ENCODE measurements at regions not wholly inside any gene's neighbourhood (a gene's known extent, or its start where the extent isn't known, plus 50 kb on each side); places are given as distances from the start of the nearest gene placed in this dataset.
"Not testable (repeated sequence)": the region's sequence is repeated elsewhere in the genome, so short reads cannot be mapped to it uniquely, and the experiment has no call there.

- no peaks in the 10 kb centered on the region for H3K4me1 ChIP-seq
- no peak overlapping the region for H3K4me2 ChIP-seq
- WGBS (ENCODE audit: missing lambda C conversion rate) = 68% methylated on average over 2 of the region's 2 CpGs
- FAIRE-seq (no peak), DNase-seq (ENCODE audit: low read depth in 1 of 2, low spot score in 1 of 2) (no peak), ATAC-seq (no peak)
- ChIA-PET CTCF (interaction anchor here (0.7 to 1.4 kb wide), 3 partner anchors 18 to 1825 kb away, joined by 3 read pairs; no protein-coding TSS in a partner anchor), POLR2A (no interaction called here)
- no peak overlapping the region for H3K27ac ChIP-seq
- H3K4me3 ChIP-seq = no peak overlapping the region
- no peaks in the 10 kb centered on the region for H3K9me3 ChIP-seq
- TF ChIP-seq HOXB13 (CRISPR knock-in tag; IDR thresholded peaks at IDR 0.05; ENCODE audit: low read depth) = no peak
- no peak for TF ChIP-seq HOXB5 (CRISPR knock-in tag; IDR thresholded peaks at IDR 0.05)
- TF ChIP-seq TFCP2L1 (CRISPR knock-in tag; IDR thresholded peaks at IDR 0.05) = no peak
- TF ChIP-seq SMC3 (IDR thresholded peaks at IDR 0.05) = no peak
- TF ChIP-seq GATA3 (IDR thresholded peaks at IDR 0.05; ENCODE audit: borderline replicate concordance) = no peak
Observed at GRCh38 chrX:131845201-131845600, 177.9 kb upstream of the STK26 start.

- H3K4me2 ChIP-seq = no peak overlapping the region
- no peak overlapping the region for H3K4me3 ChIP-seq
- CTCF ChIA-PET = interaction anchor here (0.7 to 1.4 kb wide), 2 partner anchors 19 to 1824 kb away, joined by 3 read pairs; no protein-coding TSS in a partner anchor
- 45% methylated on average over 1 of the region's 1 CpG for WGBS (ENCODE audit: missing lambda C conversion rate)
- no peaks in the 10 kb centered on the region for H3K4me1 ChIP-seq
- H3K9me3 ChIP-seq = no peaks in the 10 kb centered on the region
- DNase-seq (ENCODE audit: low read depth in 1 of 2, low spot score in 1 of 2) (no peak), ATAC-seq (no peak), FAIRE-seq (peak; percentile 72)
- POLR2A ChIA-PET = no interaction called here
- no peak overlapping the region for H3K27ac ChIP-seq
- TF ChIP-seq CHD4 (IDR thresholded peaks at IDR 0.05; ENCODE audit: borderline replicate concordance) = no peak
- TF ChIP-seq FOSB (CRISPR knock-in tag; IDR thresholded peaks at IDR 0.05) = no peak
- no peak for TF ChIP-seq HDAC2 (IDR thresholded peaks at IDR 0.05)
- TF ChIP-seq CEBPB (IDR thresholded peaks at IDR 0.05) = no peak
- no peak for TF ChIP-seq RAD21 (conservative IDR thresholded peaks at IDR 0.05 in 1 of 2, IDR thresholded peaks at IDR 0.05 in 1 of 2)
- TF ChIP-seq USF2 (IDR thresholded peaks at IDR 0.05) = no peak
- no peak for TF ChIP-seq MAZ (IDR thresholded peaks at IDR 0.05; ENCODE audit: borderline replicate concordance, low read depth, low read length)
Observed at GRCh38 chrX:131845771-131846170, 177.3 kb upstream of the STK26 start.

DNA sequence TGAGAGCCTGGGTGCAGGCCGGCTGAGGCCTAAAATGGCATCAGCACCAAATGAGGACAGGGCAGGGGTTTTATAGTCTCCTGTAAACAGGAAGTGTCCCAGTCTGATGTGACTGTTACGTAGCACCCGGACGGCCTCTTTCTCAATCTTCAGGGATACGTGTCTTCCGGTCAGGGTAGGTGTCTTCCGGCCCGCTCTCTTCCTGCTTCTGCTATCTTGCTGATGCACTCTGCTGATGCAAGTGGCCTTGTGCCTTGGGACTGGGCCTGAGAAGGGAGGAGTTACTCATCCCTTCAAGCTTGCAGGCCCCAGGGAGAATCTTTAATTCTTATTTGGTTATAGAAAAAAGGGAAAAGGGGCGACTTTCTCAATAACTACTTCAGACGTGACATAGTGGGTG, 172.1 kb upstream of the STK26 start:
- H3K9me3 ChIP-seq; H3K27ac ChIP-seq; H3K4me2 ChIP-seq; H3K4me3 ChIP-seq; FAIRE-seq; POLR2A ChIA-PET; ATAC-seq; DNase-seq (ENCODE audit: low read depth in 1 of 2, low spot score in 1 of 2); H3K4me1 ChIP-seq: not testable (repeated sequence)
- 86% methylated on average over 10 of the region's 10 CpGs for WGBS (ENCODE audit: missing lambda C conversion rate)
- CTCF ChIA-PET = interaction anchor here (1.1 kb wide), 1 partner anchor 9 kb away, joined by 3 read pairs; no protein-coding TSS in a partner anchor

- WGBS (ENCODE audit: missing lambda C conversion rate) = 39% methylated on average over 4 of the region's 4 CpGs
- CTCF ChIA-PET = interaction anchor here (0.8 kb wide), 1 partner anchor 366 kb away, joined by 7 read pairs; no protein-coding TSS in a partner anchor
- FAIRE-seq (peak; percentile 54), DNase-seq (ENCODE audit: low read depth in 1 of 2, low spot score in 1 of 2) (no peak), ATAC-seq (no peak)
- Histone ChIP-seq H3K4me3 (no peak overlapping the region), H3K4me1 (no peaks in the 10 kb centered on the region), H3K27ac (no peak overlapping the region), H3K4me2 (no peak overlapping the region), H3K9me3 (no peaks in the 10 kb centered on the region)
- POLR2A ChIA-PET = no interaction called here
- no peak for TF ChIP-seq KDM5A (IDR thresholded peaks at IDR 0.05)
- no peak for TF ChIP-seq RNF2 (IDR thresholded peaks at IDR 0.05; ENCODE audit: borderline replicate concordance, low read depth)
Observed at GRCh38 chrX:131853440-131853839, 169.7 kb upstream of the STK26 start.

GRCh38 chrX:131854581-131854980, 168.5 kb upstream of the STK26 start:
- Histone ChIP-seq H3K4me3 (no peak overlapping the region), H3K4me2 (no peak overlapping the region), H3K9me3 (no peaks in the 10 kb centered on the region), H3K27ac (no peak overlapping the region), H3K4me1 (no peaks in the 10 kb centered on the region)
- CTCF ChIA-PET = interaction anchor here (0.6 to 0.9 kb wide), 13 partner anchors 14 to 1364 kb away, joined by 3 to 7 read pairs (median 3); no protein-coding TSS in a partner anchor
- POLR2A ChIA-PET = interaction anchor here (0.6 to 0.7 kb wide), 2 partner anchors 8 to 375 kb away, joined by 4 read pairs; no protein-coding TSS in a partner anchor
- no peak for TF ChIP-seq FOXS1 (CRISPR knock-in tag; IDR thresholded peaks at IDR 0.05)
- peak; percentile 26; the same call in 1 of the 3 replicates for TF ChIP-seq SMC3 (IDR thresholded peaks at IDR 0.05)
- TF ChIP-seq CTCF (IDR thresholded peaks at IDR 0.05) = peak; percentile 30; the same call in 2 of the 3 replicates
- TF ChIP-seq, protein P1, sequence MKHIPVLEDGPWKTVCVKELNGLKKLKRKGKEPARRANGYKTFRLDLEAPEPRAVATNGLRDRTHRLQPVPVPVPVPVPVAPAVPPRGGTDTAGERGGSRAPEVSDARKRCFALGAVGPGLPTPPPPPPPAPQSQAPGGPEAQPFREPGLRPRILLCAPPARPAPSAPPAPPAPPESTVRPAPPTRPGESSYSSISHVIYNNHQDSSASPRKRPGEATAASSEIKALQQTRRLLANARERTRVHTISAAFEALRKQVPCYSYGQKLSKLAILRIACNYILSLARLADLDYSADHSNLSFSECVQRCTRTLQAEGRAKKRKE (CRISPR knock-in tag; IDR thresholded peaks at IDR 0.05; ENCODE audit: low read depth) = no peak
- TF ChIP-seq TP53 (CRISPR knock-in tag; IDR thresholded peaks at IDR 0.05) = no peak
- peak; percentile 44 to 49; a peak in 2 of 5 replicates for TF ChIP-seq RAD21 (conservative IDR thresholded peaks at IDR 0.05 in 1 of 2, IDR thresholded peaks at IDR 0.05 in 1 of 2)
- ATAC-seq = no peak
- FAIRE-seq = peak; percentile 95
- DNase-seq (ENCODE audit: low read depth in 1 of 2, low spot score in 1 of 2) = peak in 1 of 2 experiments; percentile 16

All from A549 (cell line).